GM23338 (cell line): ENCODE measurements at regions not wholly inside any gene's neighbourhood (a gene's known extent, or its start where the extent isn't known, plus 50 kb on each side); places are given as distances from the start of the nearest gene placed in this dataset.

Source experiments
- ATAC-seq: fragments of 200-7000 bp; cut with Tn5 transposase; 3 replicates; pipeline ENCODE4 v1.9.1; 2020
- DNase-seq: peaks from one replicate; pipeline ENCODE4 v3.0.0-alpha.2; 2015; ENCODE audit warnings: low spot score
- H2AFZ ChIP-seq: fragments of 200-600 bp; sonication (generic); 2 replicates; pipeline ENCODE4 v1.8.0; 2016; ENCODE audit warnings: antibody characterized with exemption, mild to moderate bottlenecking, moderate library complexity
- H3F3A ChIP-seq: fragments of 200-600 bp; sonication (generic); replicated peaks from 2 replicates; pipeline ENCODE4 v1.8.0; 2017; ENCODE audit warnings: antibody characterized with exemption, mixed run types, low read depth
- H3K27ac ChIP-seq: fragments of 200-600 bp; sonication (generic); 2 replicates; pipeline ENCODE4 v1.6.1; 2016; ENCODE audit warnings: low read depth
- H3K27me3 ChIP-seq: fragments of 200-600 bp; sonication (generic); 2 replicates; pipeline ENCODE4 v1.8.0; 2016; ENCODE audit warnings: mild to moderate bottlenecking, mixed run types, moderate library complexity; ENCODE audit not compliant: insufficient read depth
- H3K36me3 ChIP-seq: fragments of 200-600 bp; sonication (generic); 2 replicates; pipeline ENCODE4 v1.8.0; 2016; ENCODE audit warnings: mild to moderate bottlenecking; ENCODE audit not compliant: insufficient read depth
- H3K4me1 ChIP-seq: fragments of 200-600 bp; sonication (generic); 2 replicates; pipeline ENCODE4 v1.8.0; 2016; ENCODE audit warnings: mild to moderate bottlenecking, moderate library complexity; ENCODE audit not compliant: insufficient read depth
- H3K4me2 ChIP-seq: fragments of 200-600 bp; sonication (generic); 2 replicates; pipeline ENCODE4 v1.7.1; 2017; ENCODE audit warnings: mixed run types
- H3K4me3 ChIP-seq: fragments of 200-600 bp; sonication (generic); 2 replicates; pipeline ENCODE4 v1.6.1; 2016; ENCODE audit warnings: mixed run types
- H3K79me2 ChIP-seq: fragments of 200-600 bp; sonication (generic); replicated peaks from 2 replicates; pipeline ENCODE4 v1.8.0; 2017; ENCODE audit warnings: mild to moderate bottlenecking; ENCODE audit not compliant: insufficient read depth
- H3K9me2 ChIP-seq: fragments of 200-600 bp; sonication (generic); 2 replicates; pipeline ENCODE4 v1.8.0; 2017; ENCODE audit not compliant: insufficient read depth
- H4K20me1 ChIP-seq: fragments of 200-600 bp; sonication (generic); replicated peaks from 2 replicates; pipeline ENCODE4 v1.8.0; 2017; ENCODE audit warnings: mild to moderate bottlenecking; ENCODE audit not compliant: insufficient read depth
- H3K27ac Mint-ChIP-seq: 2 replicates; pipeline ENCODE4 v1.8.0; 2020; ENCODE audit warnings: inconsistent platforms, mild to moderate bottlenecking, moderate library complexity, mixed read lengths
- H3K27me3 Mint-ChIP-seq: 3 replicates; pipeline ENCODE4 v1.8.0; 2022; ENCODE audit warnings: low read depth, mild to moderate bottlenecking, moderate library complexity, mixed read lengths, inconsistent platforms; ENCODE audit not compliant: insufficient read depth, poor library complexity
- H3K36me3 Mint-ChIP-seq: 3 replicates; pipeline ENCODE4 v1.8.0; 2021; ENCODE audit warnings: low read depth, mild to moderate bottlenecking, inconsistent platforms, moderate library complexity, mixed read lengths
- H3K4me1 Mint-ChIP-seq: 3 replicates; pipeline ENCODE4 v1.8.0; 2020; ENCODE audit warnings: mild to moderate bottlenecking, inconsistent platforms, mixed read lengths
- H3K4me3 Mint-ChIP-seq: 3 replicates; pipeline ENCODE4 v1.8.0; 2021; ENCODE audit warnings: moderate library complexity, mild to moderate bottlenecking, inconsistent platforms, mixed read lengths
- H3K9me3 Mint-ChIP-seq: 3 replicates; pipeline ENCODE4 v1.8.0; 2020; ENCODE audit warnings: moderate library complexity, mild to moderate bottlenecking, inconsistent platforms, mixed read lengths
- CREB1 ChIP-seq: fragments of 250-450 bp; sonication (Bioruptor Pico); IDR thresholded peaks from 2 replicates; pipeline ENCODE4 v1.5.0; 2020; ENCODE audit warnings: low read depth, mild to moderate bottlenecking, moderate library complexity
- CTCF ChIP-seq, 2 experiments: fragments of 200-600 bp in 1 of 2; sonication (generic) in 1 of 2; conservative IDR thresholded peaks; 2 replicates each; pipeline versions ENCODE4 v1.5.1 to v1.6.1; 2016 to 2017; ENCODE audit warnings: antibody characterized with exemption in 2 of 2, low read depth in 2 of 2, mild to moderate bottlenecking in 2 of 2, moderate library complexity in 1 of 2
- ETS1 ChIP-seq: IDR thresholded peaks from 2 replicates; pipeline ENCODE4 v1.6.1; 2016; ENCODE audit warnings: antibody characterized with exemption
- EZH2 ChIP-seq: fragments of 200-600 bp; sonication (generic); IDR thresholded peaks from one replicate; pipeline ENCODE4 v1.8.0; 2017; ENCODE audit warnings: antibody characterized with exemption, mild to moderate bottlenecking, low read depth; ENCODE audit not compliant: unreplicated experiment
- JUNB ChIP-seq: IDR thresholded peaks from one replicate; pipeline ENCODE4 v1.6.1; 2016; ENCODE audit warnings: antibody characterized with exemption; ENCODE audit not compliant: unreplicated experiment
- NANOG ChIP-seq: IDR thresholded peaks from 2 replicates; pipeline ENCODE4 v1.6.1; 2016; ENCODE audit warnings: antibody characterized with exemption, borderline replicate concordance
- POLR2AphosphoS5 ChIP-seq: IDR thresholded peaks from 2 replicates; pipeline ENCODE4 v1.6.1; 2016; ENCODE audit warnings: antibody characterized with exemption, low read depth
- REST ChIP-seq: IDR thresholded peaks from one replicate; pipeline ENCODE4 v1.6.1; 2018; ENCODE audit warnings: antibody characterized with exemption; ENCODE audit not compliant: unreplicated experiment
- STAT1 ChIP-seq: IDR thresholded peaks from one replicate; pipeline ENCODE4 v1.6.1; 2016; ENCODE audit warnings: antibody characterized with exemption; ENCODE audit not compliant: unreplicated experiment
- ZNF114 ChIP-seq: fragments of 250-450 bp; sonication (Bioruptor Pico); IDR thresholded peaks from 2 replicates; pipeline ENCODE4 v1.5.0; 2020; ENCODE audit warnings: mild to moderate bottlenecking, moderate library complexity

- Histone ChIP-seq H3K4me1 (no peaks in the 10 kb centered on the region), H3K9me2 (no peaks in the 10 kb centered on the region), H4K20me1 (no peaks in the 10 kb centered on the region), H3K4me3 (no peak overlapping the region), H3K79me2 (no peaks in the 10 kb centered on the region), H3F3A (no peaks in the 10 kb centered on the region), H3K27ac (no peak overlapping the region), H3K27me3 (no peaks in the 10 kb centered on the region), H2AFZ (no peak overlapping the region), H3K36me3 (peaks cover under 1% of the 10 kb centered on the region), H3K4me2 (no peak overlapping the region)
- H3K4me3 Mint-ChIP-seq: no peak overlapping the region
- TF ChIP-seq ETS1 (no peak), REST (no peak), STAT1 (no peak), CTCF (conservative IDR thresholded peaks at IDR 0.05; ENCODE audit: low read depth in 2 of 2) (no peak), CREB1 (CRISPR knock-in tag) (no peak)
- ATAC-seq: no peak
- DNase-seq: no peak
- no peaks in the 10 kb centered on the region for H3K4me1 Mint-ChIP-seq
- H3K9me3 Mint-ChIP-seq: no peaks in the 10 kb centered on the region; the same call in 2 of the 3 replicates
- no peaks in the 10 kb centered on the region for H3K27me3 Mint-ChIP-seq
- no peaks in the 10 kb centered on the region for H3K36me3 Mint-ChIP-seq
- no peak overlapping the region for H3K27ac Mint-ChIP-seq
Measured at GRCh38 chr11:37474889-37475288, 876.9 kb upstream of the RAG2 start.

GRCh38 chr11:37468344-37468743 is 870.3 kb upstream of the RAG2 start:
- H3K27ac Mint-ChIP-seq: no peak overlapping the region
- Histone ChIP-seq H3K27ac (no peak overlapping the region), H3K36me3 (peaks cover 6% of the 10 kb centered on the region; the same call in 1 of the 2 replicates), H3K27me3 (no peaks in the 10 kb centered on the region), H3F3A (no peaks in the 10 kb centered on the region), H3K4me2 (no peak overlapping the region), H3K4me1 (no peaks in the 10 kb centered on the region), H3K9me2 (no peaks in the 10 kb centered on the region), H2AFZ (no peak overlapping the region), H3K79me2 (no peaks in the 10 kb centered on the region), H3K4me3 (no peak overlapping the region), H4K20me1 (no peaks in the 10 kb centered on the region)
- H3K9me3 Mint-ChIP-seq: no peaks in the 10 kb centered on the region; the same call in 2 of the 3 replicates
- ATAC-seq (no peak), DNase-seq (no peak)
- no peak overlapping the region for H3K4me3 Mint-ChIP-seq
- no peaks in the 10 kb centered on the region for H3K27me3 Mint-ChIP-seq
- no peaks in the 10 kb centered on the region for H3K4me1 Mint-ChIP-seq
- no peaks in the 10 kb centered on the region for H3K36me3 Mint-ChIP-seq
- TF ChIP-seq CTCF (conservative IDR thresholded peaks at IDR 0.05; ENCODE audit: low read depth in 2 of 2): no peak
- TF ChIP-seq POLR2AphosphoS5: no peak
- TF ChIP-seq JUNB: no peak
- TF ChIP-seq REST: no peak
- TF ChIP-seq CREB1 (CRISPR knock-in tag): no peak
- TF ChIP-seq NANOG: no peak
- TF ChIP-seq EZH2: no peak
- TF ChIP-seq ZNF114 (CRISPR knock-in tag): no peak
